H1 (cell line): ENCODE measurements at regions not wholly inside any gene's neighbourhood (a gene's known extent, or its start where the extent isn't known, plus 50 kb on each side); places are given as distances from the start of the nearest gene placed in this dataset.

Source experiments
- BRCA1 ChIP-seq: IDR thresholded peaks from 2 replicates; pipeline ENCODE4 v1.6.1; 2012; ENCODE audit warnings: low read depth, low read length, improper control_type of control experiment
- CBX5 ChIP-seq: fragments of 300-800, 300-1000 bp; sonication (generic); IDR thresholded peaks from 2 replicates; pipeline ENCODE4 v1.7.1; 2016; ENCODE audit warnings: antibody characterized with exemption, low read length, low read depth
- CTCF ChIP-seq, 3 experiments: IDR thresholded peaks; 1 replicate in 2 of 3; 2 replicates in 1 of 3; pipeline versions ENCODE4 v1.5.1 to v1.6.1; 2011; ENCODE audit warnings: low read length in 3 of 3, mild to moderate bottlenecking in 3 of 3, inconsistent platforms in 2 of 3, low read depth in 1 of 3, moderate library complexity in 1 of 3; ENCODE audit not compliant: insufficient read depth in 1 of 3; ENCODE audit errors: control extremely low read depth in 1 of 3
- EGR1 ChIP-seq: IDR thresholded peaks from 2 replicates; pipeline ENCODE4 v1.6.1; 2011; ENCODE audit warnings: low read depth, low read length, borderline replicate concordance
- EZH2 ChIP-seq: fragments of 200-600 bp; sonication (generic); IDR thresholded peaks from 2 replicates; pipeline ENCODE4 v1.7.1; 2012; ENCODE audit warnings: low read depth, mild to moderate bottlenecking, moderate library complexity, low read length, inconsistent platforms; ENCODE audit not compliant: severe bottlenecking
- JUN ChIP-seq: IDR thresholded peaks from 2 replicates; pipeline ENCODE4 v1.6.1; 2011; ENCODE audit warnings: low read depth, mild to moderate bottlenecking, improper control_type of control experiment, low read length
- RAD21 ChIP-seq, 2 experiments: IDR thresholded peaks in 1 of 2; conservative IDR thresholded peaks in 1 of 2; 2 replicates each; pipeline ENCODE4 v1.6.1; 2011; ENCODE audit warnings: low read depth in 2 of 2, low read length in 2 of 2, improper control_type of control experiment in 1 of 2, inconsistent platforms in 1 of 2, mild to moderate bottlenecking in 1 of 2, moderate library complexity in 1 of 2
- RBBP5 ChIP-seq: IDR thresholded peaks from 2 replicates; pipeline ENCODE4 v1.7.1; 2012; ENCODE audit warnings: low read depth, mild to moderate bottlenecking, inconsistent platforms, low read length, moderate library complexity, borderline replicate concordance
- RFX5 ChIP-seq: IDR thresholded peaks from 2 replicates; pipeline ENCODE4 v1.6.1; 2011; ENCODE audit warnings: low read depth, low read length, improper control_type of control experiment, borderline replicate concordance
- RXRA ChIP-seq: IDR thresholded peaks from 2 replicates; pipeline ENCODE4 v1.6.1; 2011; ENCODE audit warnings: low read depth, mild to moderate bottlenecking, low read length, moderate library complexity; ENCODE audit not compliant: insufficient read depth
- USF2 ChIP-seq: IDR thresholded peaks from 2 replicates; pipeline ENCODE4 v1.6.1; 2011; ENCODE audit warnings: low read length, improper control_type of control experiment

- TF ChIP-seq USF2: no peak
- no peak for TF ChIP-seq EGR1
- TF ChIP-seq CTCF (IDR thresholded peaks at IDR 0.05; ENCODE audit: control extremely low read depth in 1 of 3, insufficient read depth in 1 of 3, low read depth in 1 of 3, low read length in 3 of 3): no peak
- no peak for TF ChIP-seq EZH2
- TF ChIP-seq RAD21 (IDR thresholded peaks at IDR 0.05 in 1 of 2, conservative IDR thresholded peaks at IDR 0.05 in 1 of 2; ENCODE audit: low read depth in 2 of 2, low read length in 2 of 2): no peak
- TF ChIP-seq RFX5: no peak
- TF ChIP-seq RXRA: no peak
- no peak for TF ChIP-seq CBX5
- no peak for TF ChIP-seq BRCA1
- no peak for TF ChIP-seq RBBP5
- no peak for TF ChIP-seq JUN
These were observed 179.1 kb downstream of the ETAA1 start for GRCh38 chr2:67576226-67576625.
